HL-60 (cell line): ENCODE measurements at regions not wholly inside any gene's neighbourhood (a gene's known extent, or its start where the extent isn't known, plus 50 kb on each side); places are given as distances from the start of the nearest gene placed in this dataset.

Experiments
- DNase-seq, 2 experiments: peaks; one replicate each; pipeline ENCODE4 v3.0.0-alpha.2; 2010 to 2020; ENCODE audit warnings: low read depth in 1 of 2, low spot score in 1 of 2
- H3K27ac ChIP-seq: fragments of 250-450 bp; sonication (Bioruptor Pico); replicated peaks from 2 replicates; pipeline ENCODE4 v1.5.1; 2020; ENCODE audit warnings: mild to moderate bottlenecking, moderate library complexity
- H3K27me3 ChIP-seq: fragments of 250-450 bp; sonication (Bioruptor Pico); 2 replicates; pipeline ENCODE4 v1.5.1; 2021; ENCODE audit warnings: mild to moderate bottlenecking, moderate library complexity; ENCODE audit not compliant: insufficient read depth, poor library complexity, severe bottlenecking
- H3K4me3 ChIP-seq: replicated peaks from 2 replicates; pipeline ENCODE4 v1.5.1; 2011; ENCODE audit warnings: mild to moderate bottlenecking, control low read depth, low read length; ENCODE audit not compliant: insufficient read depth
- GABPA ChIP-seq: IDR thresholded peaks from 2 replicates; pipeline ENCODE4 v1.6.1; 2012; ENCODE audit warnings: low read depth
- POLR2AphosphoS5 ChIP-seq: IDR thresholded peaks from 2 replicates; pipeline ENCODE4 v1.6.1; 2012; ENCODE audit warnings: low read depth
- REST ChIP-seq: IDR thresholded peaks from 2 replicates; pipeline ENCODE4 v1.6.1; 2012; ENCODE audit warnings: low read depth; ENCODE audit not compliant: insufficient replicate concordance
- SPI1 ChIP-seq: IDR thresholded peaks from 2 replicates; pipeline ENCODE4 v1.6.1; 2012; ENCODE audit warnings: low read depth, mild to moderate bottlenecking, borderline replicate concordance
- TF ChIP-seq, protein P1 (sequence below): IDR thresholded peaks from one replicate; pipeline ENCODE4 v1.5.1; 2011; ENCODE audit warnings: low read length, control low read depth, inconsistent platforms; ENCODE audit not compliant: insufficient read depth

DNA sequence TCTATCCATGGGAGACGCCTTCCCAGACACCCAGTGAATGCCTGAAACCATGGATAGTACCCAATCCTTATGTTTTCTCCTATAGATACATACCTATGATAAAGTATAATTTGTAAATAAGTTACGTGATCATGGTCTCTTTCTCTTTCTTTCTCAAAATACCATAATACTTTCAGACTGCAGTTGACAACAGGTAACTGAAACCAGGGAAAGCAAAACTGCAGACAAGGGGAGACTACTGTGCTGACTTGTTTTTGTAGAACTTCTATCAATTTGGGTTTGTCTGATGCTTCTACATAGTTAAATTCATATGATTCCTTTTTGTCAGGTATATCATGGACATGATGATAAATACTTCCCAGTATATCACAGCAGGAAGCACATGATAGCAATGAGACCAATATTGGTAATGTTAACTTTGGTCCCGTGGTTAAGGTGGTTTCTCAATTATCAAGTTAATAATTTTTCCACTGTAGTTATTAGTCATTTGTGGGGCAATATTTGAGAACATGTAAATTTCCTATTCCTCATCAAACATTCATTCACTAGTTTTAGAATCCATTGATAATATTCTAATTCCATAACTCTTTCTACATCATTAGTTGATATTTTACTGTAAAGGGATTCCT is 298.0 kb upstream of the TET2 start:
- no peak for TF ChIP-seq SPI1
- TF ChIP-seq, protein P1, sequence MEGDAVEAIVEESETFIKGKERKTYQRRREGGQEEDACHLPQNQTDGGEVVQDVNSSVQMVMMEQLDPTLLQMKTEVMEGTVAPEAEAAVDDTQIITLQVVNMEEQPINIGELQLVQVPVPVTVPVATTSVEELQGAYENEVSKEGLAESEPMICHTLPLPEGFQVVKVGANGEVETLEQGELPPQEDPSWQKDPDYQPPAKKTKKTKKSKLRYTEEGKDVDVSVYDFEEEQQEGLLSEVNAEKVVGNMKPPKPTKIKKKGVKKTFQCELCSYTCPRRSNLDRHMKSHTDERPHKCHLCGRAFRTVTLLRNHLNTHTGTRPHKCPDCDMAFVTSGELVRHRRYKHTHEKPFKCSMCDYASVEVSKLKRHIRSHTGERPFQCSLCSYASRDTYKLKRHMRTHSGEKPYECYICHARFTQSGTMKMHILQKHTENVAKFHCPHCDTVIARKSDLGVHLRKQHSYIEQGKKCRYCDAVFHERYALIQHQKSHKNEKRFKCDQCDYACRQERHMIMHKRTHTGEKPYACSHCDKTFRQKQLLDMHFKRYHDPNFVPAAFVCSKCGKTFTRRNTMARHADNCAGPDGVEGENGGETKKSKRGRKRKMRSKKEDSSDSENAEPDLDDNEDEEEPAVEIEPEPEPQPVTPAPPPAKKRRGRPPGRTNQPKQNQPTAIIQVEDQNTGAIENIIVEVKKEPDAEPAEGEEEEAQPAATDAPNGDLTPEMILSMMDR, result no peak
- DNase-seq, result no peak
- no peak overlapping the region for H3K27ac ChIP-seq
- H3K4me3 ChIP-seq, result no peak overlapping the region
- no peaks in the 10 kb centered on the region for H3K27me3 ChIP-seq

GRCh38 chr4:104859601-104860237 is 287.0 kb upstream of the TET2 start:
- TF ChIP-seq, protein P1, result no peak
- TF ChIP-seq GABPA (no peak), SPI1 (no peak), REST (no peak), POLR2AphosphoS5 (no peak)
- H3K27me3 ChIP-seq, result no peaks in the 10 kb centered on the region
- no peak overlapping the region for H3K27ac ChIP-seq
- H3K4me3 ChIP-seq, result no peak overlapping the region
- no peak for DNase-seq

DNA sequence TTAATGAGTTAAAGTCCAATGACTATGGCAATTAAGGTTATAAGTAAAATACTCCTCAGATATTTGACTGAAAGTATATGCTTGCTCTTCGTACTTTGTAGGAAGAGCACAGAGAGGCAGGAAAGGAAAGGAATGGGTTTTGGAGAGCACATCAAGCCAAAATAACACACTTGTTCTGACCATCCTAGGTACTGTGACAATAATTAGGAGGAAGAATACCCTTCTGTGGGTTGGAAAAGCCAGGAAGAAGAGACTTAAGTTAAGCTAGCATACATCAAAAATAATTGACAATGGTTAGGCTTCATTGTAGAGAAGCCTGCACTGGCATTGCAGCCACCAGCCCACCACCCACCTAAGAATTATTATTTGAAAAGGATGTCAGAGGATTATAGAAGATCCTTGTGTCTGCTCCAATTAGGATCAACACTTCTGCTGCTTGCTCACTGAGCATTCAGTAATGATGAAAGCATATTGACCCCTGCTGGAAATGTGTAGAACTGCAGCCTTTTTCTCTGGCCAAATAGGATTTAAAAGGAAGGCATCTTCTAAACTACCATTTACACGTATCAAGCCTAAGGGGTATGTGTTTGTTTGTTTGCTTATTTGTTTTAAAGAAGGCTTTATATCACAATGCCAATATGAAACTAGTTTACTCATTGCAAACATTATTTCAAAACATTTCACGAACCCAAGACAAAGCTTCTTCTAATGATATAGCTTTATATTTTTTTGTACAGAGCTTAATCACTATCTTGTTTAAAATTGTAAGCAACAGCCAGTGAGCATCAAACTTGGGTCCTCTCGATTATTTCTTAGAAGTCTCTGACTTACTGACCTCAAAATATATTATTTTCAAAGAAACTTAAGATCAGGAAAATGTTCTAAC is 286.2 kb upstream of the TET2 start:
- Histone ChIP-seq H3K27me3 (no peaks in the 10 kb centered on the region), H3K4me3 (no peak overlapping the region), H3K27ac (no peak overlapping the region)
- TF ChIP-seq, protein P1, result peak; percentile 91
- no peak for TF ChIP-seq SPI1
- peak; percentile 7 to 74 for DNase-seq

DNA sequence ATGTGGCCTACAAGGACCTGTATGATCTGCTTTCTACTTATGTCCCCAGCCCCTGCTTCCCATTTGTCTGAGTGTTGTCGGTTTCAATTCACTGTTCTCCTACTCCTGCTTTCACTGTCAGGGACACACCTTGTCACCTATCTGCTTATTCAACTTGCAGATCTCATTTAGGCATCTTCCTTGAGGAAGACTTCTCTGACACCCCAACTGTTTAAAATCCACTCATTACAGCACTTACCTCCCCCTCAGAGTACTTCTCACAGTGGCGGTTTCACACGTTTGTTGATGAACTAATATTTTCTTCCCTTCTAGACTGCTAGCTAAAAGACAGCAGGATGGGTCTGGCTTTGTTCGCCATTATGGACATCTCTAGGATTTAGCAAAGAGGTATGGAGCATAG is 279.9 kb upstream of the TET2 start:
- no peak for DNase-seq
- TF ChIP-seq REST (no peak), SPI1 (no peak), GABPA (no peak), POLR2AphosphoS5 (no peak)
- TF ChIP-seq, protein P1, result no peak
- H3K27ac ChIP-seq, result no peak overlapping the region
- H3K27me3 ChIP-seq, result no peaks in the 10 kb centered on the region
- H3K4me3 ChIP-seq, result no peak overlapping the region
